SK-N-SH (cell line): ENCODE measurements at regions not wholly inside any gene's neighbourhood (a gene's known extent, or its start where the extent isn't known, plus 50 kb on each side); places are given as distances from the start of the nearest gene placed in this dataset.

Experiments
- EP300 ChIP-seq, 2 experiments: IDR thresholded peaks; 2 replicates each; pipeline versions ENCODE4 v1.4.0 to v1.6.1; 2012; ENCODE audit warnings: borderline replicate concordance in 1 of 2, low read depth in 1 of 2, low read length in 1 of 2
- JUND ChIP-seq: IDR thresholded peaks from 2 replicates; pipeline ENCODE4 v1.4.0; 2012
- MAX ChIP-seq: IDR thresholded peaks from 2 replicates; pipeline ENCODE4 v1.4.0; 2012; ENCODE audit warnings: low read depth
- POLR2AphosphoS5 ChIP-seq: IDR thresholded peaks from 2 replicates; pipeline ENCODE4 v1.6.1; 2012; ENCODE audit warnings: low read depth, low read length

GRCh38 chr6:9504191-9504590 lies 910.7 kb downstream of the TFAP2A start:
- no peak for TF ChIP-seq MAX
- no peak for TF ChIP-seq JUND
- no peak for TF ChIP-seq EP300 (IDR thresholded peaks at IDR 0.05; ENCODE audit: borderline replicate concordance in 1 of 2, low read depth in 1 of 2, low read length in 1 of 2)
- TF ChIP-seq POLR2AphosphoS5 = no peak
